ENCODE measurements at regions not wholly inside any gene's neighbourhood (a gene's known extent, or its start where the extent isn't known, plus 50 kb on each side); places are given as distances from the start of the nearest gene placed in this dataset.
"Not testable (repeated sequence)": the region's sequence is repeated elsewhere in the genome, so short reads cannot be mapped to it uniquely, and the experiment has no call there.

DNA sequence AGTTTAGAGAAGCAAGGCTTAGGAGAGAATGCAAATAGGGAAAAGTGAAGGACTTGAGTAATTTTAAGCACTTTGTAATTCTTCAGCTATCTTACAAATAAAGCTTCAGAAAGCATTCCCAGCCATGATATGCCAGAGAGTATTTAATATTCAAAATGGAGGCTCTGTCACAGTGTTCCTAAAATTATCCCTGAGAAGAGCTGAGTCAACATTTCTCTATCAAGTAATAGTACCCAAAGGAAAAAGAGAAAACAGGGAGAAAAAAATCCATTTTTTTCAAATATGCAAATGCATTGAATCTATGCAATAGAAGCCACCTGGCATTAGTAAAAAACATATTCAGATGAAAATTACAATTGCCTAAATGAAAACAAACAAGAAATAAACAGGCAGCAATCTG, 392.6 kb upstream of the FAM174A start:
- no peak for TF ChIP-seq CTCF (IDR thresholded peaks at IDR 0.05)
- no peaks in the 10 kb centered on the region for H3K9me3 ChIP-seq
- intact Hi-C loops (cut with DNase I), result no loop called here
- ATAC-seq (no peak), DNase-seq (no peak)
- H3K27ac ChIP-seq, result no peak overlapping the region
- H3K4me1 ChIP-seq, result no peaks in the 10 kb centered on the region
- H3K27me3 ChIP-seq, result no peaks in the 10 kb centered on the region
- no peaks in the 10 kb centered on the region for H3K36me3 ChIP-seq
- H3K4me3 ChIP-seq, result no peak overlapping the region

DNA sequence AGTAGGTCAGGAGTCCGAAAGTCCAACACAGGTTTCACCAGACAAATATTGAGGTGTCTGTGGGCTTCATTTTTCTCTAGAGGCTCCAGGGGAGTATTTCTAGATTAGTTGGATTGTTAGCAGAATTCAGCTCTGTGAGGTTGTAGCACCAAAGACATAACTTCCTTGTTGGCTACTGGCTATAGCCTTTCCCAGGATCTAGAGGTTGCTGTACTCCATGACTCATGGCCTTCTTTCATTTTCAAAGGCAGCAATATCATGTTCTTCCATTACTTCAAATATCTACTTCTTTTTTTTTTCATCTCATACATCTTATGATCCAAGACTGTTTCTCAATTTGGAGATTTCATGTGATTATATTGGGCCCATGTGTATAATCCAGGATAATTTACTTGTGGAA, 404.0 kb upstream of the FAM174A start:
- TF ChIP-seq CTCF (IDR thresholded peaks at IDR 0.05), result no peak

GRCh38 chr5:100130307-100130706, 404.9 kb upstream of the FAM174A start:
- Histone ChIP-seq H3K9me3 (no peaks in the 10 kb centered on the region), H3K27me3 (no peaks in the 10 kb centered on the region), H3K36me3 (no peaks in the 10 kb centered on the region), H3K4me1 (no peaks in the 10 kb centered on the region), H3K4me3 (no peak overlapping the region), H3K27ac (no peak overlapping the region)
- TF ChIP-seq CTCF (IDR thresholded peaks at IDR 0.05), result no peak
- DNase-seq (no peak), ATAC-seq (no peak)
- intact Hi-C loops (cut with DNase I), result no loop called here

More for the DNA sequence above, 404.0 kb upstream of the FAM174A start:
- Histone ChIP-seq H3K36me3 (no peaks in the 10 kb centered on the region), H3K9me3 (no peaks in the 10 kb centered on the region), H3K27ac (no peak overlapping the region), H3K27me3 (no peaks in the 10 kb centered on the region), H3K4me3 (no peak overlapping the region), H3K4me1 (no peaks in the 10 kb centered on the region)
- ATAC-seq (no peak), DNase-seq (no peak)
- intact Hi-C loops (cut with DNase I), result no loop called here

DNA sequence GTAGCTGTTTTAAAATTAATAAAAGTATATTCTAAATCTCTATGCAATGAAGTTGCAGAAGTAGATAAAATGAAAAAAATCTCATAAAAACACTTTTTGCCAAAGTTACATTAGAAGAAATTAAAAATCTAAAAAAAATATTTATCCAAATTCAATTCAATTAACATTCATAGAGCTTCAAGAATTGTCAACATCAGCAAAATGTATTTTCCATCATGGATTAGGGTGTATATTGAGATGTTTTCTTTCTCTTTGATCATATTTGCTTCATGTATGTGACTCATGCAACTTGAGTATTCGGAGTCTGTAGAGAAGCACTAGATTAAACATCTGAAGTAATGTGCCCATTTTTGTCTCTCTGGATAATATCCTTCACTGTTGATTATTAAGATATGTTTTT, 415.3 kb upstream of the FAM174A start:
- DNase-seq (no peak), ATAC-seq (no peak)
- no peak overlapping the region for H3K4me3 ChIP-seq
- H3K4me1 ChIP-seq, result no peaks in the 10 kb centered on the region
- no peak overlapping the region for H3K27ac ChIP-seq
- TF ChIP-seq CTCF (IDR thresholded peaks at IDR 0.05), result no peak
- H3K36me3 ChIP-seq, result no peaks in the 10 kb centered on the region
- no peaks in the 10 kb centered on the region for H3K27me3 ChIP-seq
- no peaks in the 10 kb centered on the region for H3K9me3 ChIP-seq
- intact Hi-C loops (cut with DNase I), result no loop called here

DNA sequence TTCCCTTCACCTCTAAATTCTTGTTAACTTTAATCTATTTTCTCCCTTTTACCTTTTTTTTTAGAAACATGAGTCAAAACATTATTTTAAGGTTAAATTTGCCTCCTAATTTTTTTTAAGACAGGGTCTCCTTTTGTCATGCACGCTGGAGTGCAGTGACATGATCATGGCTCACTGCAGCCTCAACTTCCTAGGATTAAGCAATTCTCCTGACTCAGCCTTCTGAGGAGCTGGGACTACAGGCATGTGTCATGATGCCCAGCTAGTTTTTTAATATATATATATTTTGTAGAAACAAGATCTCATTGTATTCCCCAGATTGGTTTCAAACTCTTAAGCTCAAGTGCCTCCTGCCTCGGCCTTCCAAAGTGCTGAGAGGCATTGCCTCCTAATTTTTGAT, 424.7 kb upstream of the FAM174A start:
- intact Hi-C loops (cut with DNase I), result no loop called here
- Histone ChIP-seq H3K36me3 (no peaks in the 10 kb centered on the region), H3K27me3 (no peaks in the 10 kb centered on the region), H3K27ac (no peak overlapping the region), H3K4me3 (no peak overlapping the region), H3K4me1 (no peaks in the 10 kb centered on the region), H3K9me3 (no peaks in the 10 kb centered on the region)
- DNase-seq, result no peak
- TF ChIP-seq CTCF (IDR thresholded peaks at IDR 0.05), result no peak
- ATAC-seq, result no peak

GRCh38 chr5:100108883-100109282, 426.3 kb upstream of the FAM174A start:
- intact Hi-C loops (cut with DNase I), result no loop called here
- no peaks in the 10 kb centered on the region for H3K27me3 ChIP-seq
- no peak for TF ChIP-seq CTCF (IDR thresholded peaks at IDR 0.05)
- no peaks in the 10 kb centered on the region for H3K36me3 ChIP-seq
- DNase-seq, result no peak
- no peaks in the 10 kb centered on the region for H3K9me3 ChIP-seq
- no peak overlapping the region for H3K27ac ChIP-seq
- no peak for ATAC-seq
- no peak overlapping the region for H3K4me3 ChIP-seq
- H3K4me1 ChIP-seq, result no peaks in the 10 kb centered on the region

GRCh38 chr5:100103592-100104119, 431.5 kb upstream of the FAM174A start:
- H3K36me3 ChIP-seq; intact Hi-C loops (cut with DNase I); ATAC-seq; DNase-seq; H3K27me3 ChIP-seq; H3K27ac ChIP-seq; H3K9me3 ChIP-seq; H3K4me1 ChIP-seq; H3K4me3 ChIP-seq: not testable (repeated sequence)

DNA sequence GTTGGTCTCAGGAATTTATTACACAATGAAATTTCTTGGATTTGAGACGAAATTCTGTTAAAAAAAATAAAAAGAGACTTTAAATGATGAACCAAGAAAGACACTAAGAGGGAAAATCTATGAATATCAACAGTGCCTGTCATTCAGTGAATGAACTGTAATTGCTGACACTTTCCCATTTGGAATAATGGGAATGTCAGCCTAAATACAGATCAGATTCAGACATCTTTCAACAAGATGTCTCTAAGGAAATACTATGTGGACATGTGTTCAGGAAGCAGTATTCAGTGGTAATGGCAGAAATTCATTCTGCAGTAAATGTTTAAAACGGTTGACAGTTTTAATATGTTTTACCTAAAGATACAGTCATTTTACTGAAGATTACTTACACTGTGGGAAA, 433.7 kb upstream of the FAM174A start:
- H3K27me3 ChIP-seq; intact Hi-C loops (cut with DNase I); DNase-seq; H3K4me3 ChIP-seq; H3K4me1 ChIP-seq; H3K9me3 ChIP-seq; H3K36me3 ChIP-seq; H3K27ac ChIP-seq; ATAC-seq: not testable (repeated sequence)

GRCh38 chr5:100096328-100096727, 438.8 kb upstream of the FAM174A start:
- H3K36me3 ChIP-seq; H3K9me3 ChIP-seq; DNase-seq; H3K27ac ChIP-seq; H3K4me3 ChIP-seq; ATAC-seq; H3K4me1 ChIP-seq; intact Hi-C loops (cut with DNase I); H3K27me3 ChIP-seq: not testable (repeated sequence)
